ENCODE measurements at regions not wholly inside any gene's neighbourhood (a gene's known extent, or its start where the extent isn't known, plus 50 kb on each side); places are given as distances from the start of the nearest gene placed in this dataset.

DNA sequence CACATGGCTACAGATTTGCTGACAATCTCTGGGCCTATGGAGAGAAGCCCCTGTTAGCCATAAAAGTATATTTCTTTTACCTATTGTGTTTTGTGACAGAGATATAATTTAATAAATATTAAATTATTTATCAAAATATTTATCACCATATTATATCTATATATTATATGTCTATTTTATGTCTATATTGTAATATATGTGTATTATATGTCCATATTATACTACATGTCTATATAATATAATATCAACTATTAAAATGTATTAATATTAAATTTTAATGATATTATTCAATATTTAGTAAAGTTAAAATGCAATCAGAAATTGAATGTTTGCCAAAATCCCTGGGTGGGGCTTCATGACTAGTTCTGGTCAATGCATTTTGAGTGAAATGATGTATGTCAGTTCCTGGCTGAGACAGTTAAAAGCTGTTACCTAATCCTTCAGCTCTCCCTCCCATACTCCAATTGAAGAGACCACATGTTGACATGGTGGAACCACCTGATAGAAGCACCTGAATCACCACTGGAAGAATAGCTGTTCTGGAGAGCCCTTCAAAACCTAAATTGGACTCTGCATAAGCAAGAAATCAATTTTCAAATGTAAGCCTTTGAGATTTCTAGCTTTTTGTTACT lies 357.3 kb upstream of the DDHD1 start:
- DNase-seq: no peak

DNA sequence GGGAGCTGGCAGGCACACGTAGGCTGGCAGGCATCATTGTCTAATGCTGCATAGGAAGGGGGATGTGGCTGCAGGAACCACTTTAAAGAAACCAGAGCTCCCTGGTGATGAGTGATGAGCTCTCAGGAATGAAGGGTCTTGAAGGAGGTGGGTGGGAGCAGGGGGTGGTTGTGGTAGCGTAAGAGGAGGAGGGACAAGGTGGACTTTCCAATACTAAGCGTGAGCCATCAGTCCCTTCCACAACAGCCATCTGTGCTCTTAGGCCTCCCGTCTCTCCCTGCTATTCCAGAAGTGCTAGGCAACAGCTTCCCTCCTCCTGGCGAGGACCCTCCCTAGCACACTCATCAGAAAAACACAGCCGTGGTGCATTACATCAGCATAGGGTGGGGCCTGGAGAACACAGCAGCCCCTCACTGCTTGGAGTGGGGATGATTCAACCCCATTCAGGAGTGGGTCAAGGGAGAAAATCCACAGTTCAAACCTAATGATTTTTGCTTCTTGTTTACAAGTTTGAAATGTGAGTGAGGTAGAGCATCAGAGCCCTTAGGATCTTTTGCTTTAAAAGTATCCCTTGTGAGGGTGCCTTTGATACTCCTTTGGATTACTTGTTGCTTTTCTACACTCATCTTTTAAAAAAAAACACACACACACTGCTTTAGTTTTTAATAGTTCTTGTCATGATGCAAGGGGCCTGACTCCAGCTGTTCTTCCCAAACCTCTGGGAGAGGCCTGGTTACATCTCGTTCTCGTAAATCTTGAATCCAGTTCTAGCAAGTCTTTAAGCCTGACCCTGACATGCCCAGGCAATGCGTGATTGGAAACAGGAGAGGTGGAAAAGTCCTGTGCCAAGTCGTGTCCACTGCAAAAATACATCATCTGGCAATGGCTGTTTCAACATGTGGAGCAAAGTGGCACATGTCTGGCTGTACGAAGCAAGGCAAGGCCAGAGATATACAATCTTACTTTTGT lies 356.4 kb upstream of the DDHD1 start:
- DNase-seq: no peak

DNA sequence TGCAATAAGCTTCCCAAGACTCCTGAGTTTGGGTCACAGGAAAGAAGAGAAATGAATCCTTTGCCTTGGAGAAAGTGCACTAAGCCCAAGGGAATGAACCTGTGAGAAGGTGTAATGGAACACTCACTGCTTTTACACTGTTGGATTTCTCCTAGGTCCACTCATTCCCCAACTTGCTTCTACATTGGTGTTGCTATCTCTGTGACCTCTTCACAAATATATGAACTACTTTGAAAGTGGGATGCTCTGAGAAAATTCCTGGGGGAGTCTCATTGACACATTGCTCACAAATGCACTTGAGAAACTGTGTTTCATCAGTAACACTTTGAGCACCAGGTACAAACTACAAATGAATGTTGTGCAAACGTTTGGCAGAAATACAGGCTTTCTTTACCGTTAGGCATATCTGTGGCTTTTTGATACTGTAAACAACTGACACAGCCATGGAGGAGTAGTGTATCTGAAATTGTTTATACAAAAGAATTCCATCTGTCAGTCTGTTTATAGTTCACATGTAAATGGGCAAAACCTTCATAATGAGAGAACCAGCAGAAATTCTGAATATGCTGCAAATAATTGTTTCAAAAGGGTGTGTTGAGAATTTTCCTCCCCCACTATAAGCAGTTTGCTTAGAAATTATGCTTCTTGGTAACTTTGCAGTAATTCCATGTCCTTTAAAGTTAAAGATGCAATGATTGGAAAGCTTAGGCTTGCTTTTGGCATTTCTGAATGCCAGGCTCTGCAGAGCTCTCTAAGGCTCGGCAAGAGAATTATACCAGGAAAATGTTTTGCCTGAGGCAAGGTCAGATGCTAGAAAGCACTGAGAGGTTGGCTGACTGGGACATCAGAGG lies 348.5 kb upstream of the DDHD1 start:
- DNase-seq: no peak

DNA sequence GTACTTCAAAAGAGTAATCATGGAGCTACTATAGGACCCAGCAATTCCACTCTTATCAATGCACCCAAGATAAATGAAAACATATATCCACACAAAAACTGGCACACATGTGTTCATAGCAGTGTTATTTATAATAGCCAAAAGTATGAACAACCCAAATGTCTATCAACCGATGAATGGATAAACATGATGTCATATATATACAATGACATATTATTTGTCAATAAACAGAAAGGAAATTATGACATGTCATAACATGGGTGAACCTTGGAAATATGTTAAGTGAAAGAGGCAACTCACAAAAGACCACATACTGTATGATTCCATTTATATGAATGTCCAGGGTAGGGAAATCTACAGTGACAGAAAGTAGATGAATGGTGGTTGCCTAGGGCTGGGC lies 347.1 kb upstream of the DDHD1 start:
- DNase-seq: no peak

DNA sequence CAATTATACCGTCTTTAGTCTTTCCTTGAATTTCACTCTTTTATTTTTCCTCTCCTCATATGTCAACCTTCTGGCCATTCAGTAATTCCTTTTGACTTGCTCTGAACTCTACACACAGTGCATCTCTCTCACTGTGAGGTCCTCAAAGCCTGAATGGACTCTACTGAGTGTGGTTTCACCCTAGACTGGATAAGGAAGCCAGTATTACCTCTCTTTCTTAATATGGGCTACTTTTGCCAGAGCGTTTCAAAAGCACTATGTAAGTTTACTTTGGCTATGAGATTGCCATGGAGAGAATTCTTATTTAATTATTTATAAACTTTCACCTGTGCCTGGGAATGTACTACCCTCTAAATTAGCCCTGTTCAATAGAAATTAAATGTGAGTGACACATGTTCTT lies 343.5 kb upstream of the DDHD1 start:
- no peak for DNase-seq

DNA sequence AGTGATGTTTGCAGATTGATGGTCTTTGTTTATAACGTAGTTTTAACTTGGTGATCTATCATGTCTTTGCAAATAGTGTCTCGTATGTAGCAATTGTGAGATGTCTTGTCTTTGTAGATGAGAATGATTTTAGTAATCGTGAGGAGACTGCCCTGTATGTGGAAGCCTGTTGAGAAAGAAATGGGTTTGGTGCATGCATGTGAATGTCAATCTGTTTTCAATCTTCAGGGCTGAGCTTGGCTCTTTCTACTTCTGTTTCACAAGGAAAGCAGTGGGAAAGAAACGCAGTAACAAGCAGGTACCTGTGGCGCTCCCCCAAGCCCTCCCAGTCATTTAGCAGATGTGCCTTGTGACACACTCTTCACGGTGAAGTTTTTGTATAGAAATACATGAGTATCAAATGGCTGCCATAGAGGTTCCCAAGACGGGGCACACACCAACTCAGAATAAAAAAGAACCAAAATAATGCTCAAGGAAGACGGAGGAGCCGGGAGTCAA lies 342.8 kb upstream of the DDHD1 start:
- no peak for DNase-seq

DNA sequence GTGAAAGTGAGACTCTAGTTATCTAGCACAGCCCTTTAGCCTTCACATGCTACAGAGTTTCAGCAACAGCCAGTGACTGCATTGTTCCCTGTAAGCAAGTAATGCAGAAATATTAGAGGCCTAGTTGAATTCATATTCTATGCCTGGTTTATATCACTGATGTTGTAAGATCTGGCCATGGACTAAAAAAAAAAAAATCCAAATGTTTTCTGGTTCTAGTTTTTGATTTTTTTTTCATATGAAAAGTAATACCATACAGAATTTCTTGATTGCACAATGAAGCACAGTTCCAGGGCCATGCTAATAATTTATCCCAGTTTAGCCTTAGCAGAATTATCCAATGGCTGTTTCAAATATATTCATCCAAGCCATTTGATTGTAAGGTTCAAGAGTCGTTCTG lies 341.5 kb upstream of the DDHD1 start:
- DNase-seq: no peak

DNA sequence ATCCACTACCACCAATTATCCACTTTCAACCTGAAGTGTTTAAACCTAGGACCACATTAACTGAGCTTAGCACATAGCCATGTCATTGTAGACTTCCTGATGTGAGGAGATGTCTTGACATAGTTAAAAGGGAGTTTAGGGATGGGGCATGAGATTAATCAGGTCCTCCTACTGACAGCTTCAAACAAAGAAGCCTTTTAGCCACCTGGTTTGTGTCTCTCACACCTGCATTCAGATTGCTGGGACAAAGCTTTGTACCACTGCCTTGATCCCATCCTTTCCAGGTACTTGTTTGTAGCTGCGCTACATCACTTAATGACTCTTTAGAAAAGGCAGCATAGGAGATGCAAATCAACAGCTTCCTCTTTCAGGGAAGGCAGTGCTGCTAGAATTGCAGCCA lies 340.7 kb upstream of the DDHD1 start:
- DNase-seq: no peak

DNA sequence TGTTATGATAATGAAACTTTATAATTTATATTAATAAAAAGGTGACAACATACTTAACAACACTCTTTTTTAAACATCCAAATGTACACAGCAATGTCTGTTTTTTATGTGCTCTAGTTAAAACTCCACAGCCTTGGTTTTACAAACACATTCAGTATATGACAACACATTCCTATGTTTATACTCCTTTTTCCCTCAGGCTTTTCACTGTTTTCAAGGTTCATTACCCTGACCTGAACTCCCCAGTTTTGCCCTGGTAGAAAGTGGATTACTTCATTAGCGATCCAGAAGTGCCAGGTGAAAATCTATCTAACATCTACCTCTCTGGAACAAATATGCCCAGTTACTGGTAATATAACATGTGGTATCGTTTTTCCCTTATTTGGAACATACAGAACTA lies 340.2 kb upstream of the DDHD1 start:
- DNase-seq: no peak

DNA sequence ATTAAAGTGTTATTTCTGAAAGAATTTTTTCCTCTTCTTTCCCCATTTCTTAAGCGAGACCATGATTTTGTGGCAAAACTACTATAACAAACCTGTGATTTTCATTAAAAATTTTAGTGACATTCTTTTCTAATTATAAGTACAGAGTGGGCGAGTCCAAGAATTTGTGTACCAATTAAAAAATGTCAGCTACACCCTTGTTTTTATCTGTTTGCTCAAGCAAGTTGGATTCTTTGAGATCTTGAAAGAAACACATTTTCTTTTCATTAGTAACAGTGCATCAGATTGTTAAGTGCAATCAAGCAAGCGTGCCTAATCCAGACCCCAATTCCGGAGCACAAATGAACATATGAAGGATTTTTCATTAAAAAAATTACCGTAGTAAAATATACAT lies 338.8 kb upstream of the DDHD1 start:
- no peak for DNase-seq

DNA sequence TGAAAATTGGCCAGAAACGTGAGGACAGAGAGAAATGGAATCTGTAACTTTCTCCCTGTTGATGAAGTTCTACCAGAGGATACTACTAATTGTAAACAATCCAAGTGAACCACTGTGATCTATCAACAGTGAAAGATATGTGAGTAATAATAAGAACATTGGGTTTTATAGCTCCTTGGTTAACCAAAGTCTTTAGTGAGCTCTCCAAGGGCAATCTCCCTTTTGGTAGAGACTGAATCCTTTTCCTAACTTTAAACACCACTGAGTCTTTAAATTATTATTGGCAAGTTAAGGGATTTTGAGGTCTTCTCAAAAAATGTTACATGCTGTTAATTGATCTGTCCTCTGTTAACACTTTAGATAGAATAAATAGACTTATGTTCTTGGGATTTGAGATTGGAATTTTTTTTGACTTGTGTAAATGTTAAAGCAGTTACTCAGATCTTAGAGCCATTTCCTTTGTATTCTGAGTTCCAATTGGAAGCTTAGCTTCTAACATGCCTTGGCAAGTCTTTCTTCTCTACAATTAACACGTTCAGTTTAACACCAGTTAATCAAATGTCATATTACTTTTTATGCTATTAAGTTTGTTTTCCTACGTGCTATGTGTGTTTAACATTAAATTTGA lies 338.2 kb upstream of the DDHD1 start:
- DNase-seq: no peak

DNA sequence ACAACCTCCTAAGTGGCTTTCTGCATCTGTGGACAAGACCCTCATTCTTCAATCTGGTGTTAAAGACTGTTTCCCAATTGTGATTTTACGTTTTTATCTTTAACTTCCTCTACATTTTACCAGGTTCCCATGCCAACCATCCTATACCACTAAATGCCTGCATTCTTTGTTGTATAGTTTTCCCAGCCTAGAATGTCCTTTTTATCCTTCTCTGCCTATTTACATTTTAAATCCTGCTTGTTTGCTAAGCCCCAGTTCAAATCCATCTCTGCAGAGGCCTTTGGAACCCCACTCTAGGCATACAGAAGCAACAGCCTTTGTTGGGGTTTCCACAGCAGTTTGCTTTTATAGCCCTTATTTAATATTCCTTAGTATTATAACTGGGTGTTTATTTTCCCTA lies 325.1 kb upstream of the DDHD1 start:
- no peak for DNase-seq

DNA sequence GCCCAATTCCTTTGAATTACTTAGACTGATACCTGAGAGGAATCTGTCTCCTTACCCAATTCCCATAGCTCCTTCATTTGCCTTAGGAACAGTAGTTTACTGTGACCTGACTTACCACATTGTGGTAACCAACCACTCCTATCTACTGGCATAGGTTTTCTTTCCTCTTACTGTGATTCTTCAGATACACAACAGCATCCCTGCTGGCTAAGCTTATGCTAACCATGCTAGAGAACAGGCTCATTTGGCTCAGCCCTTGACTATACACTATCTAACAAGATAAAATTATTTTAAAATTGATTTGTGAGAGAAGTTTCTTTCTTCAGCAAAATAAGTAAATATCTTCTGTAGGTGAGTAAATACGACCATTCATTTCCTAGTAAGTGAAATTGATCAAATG lies 320.4 kb upstream of the DDHD1 start:
- DNase-seq: no peak

DNA sequence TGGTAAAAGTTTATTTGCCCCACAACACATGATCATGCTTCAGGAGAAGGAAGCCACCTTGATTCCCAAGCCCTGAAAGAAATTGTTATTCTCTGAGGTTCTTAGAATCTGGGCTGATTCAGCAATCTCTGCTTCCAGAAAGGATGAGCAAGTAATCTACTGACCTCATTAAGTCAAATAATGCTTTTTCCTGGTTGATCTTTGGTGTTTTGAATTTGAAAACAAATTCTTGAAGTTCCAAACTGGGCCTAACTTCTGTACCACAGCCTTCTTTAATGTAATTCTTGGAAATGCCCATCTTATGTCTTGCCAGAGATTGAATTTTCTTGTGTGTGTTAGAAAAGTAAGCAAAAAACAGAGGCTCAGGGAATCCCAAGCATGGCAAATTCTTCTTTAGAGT lies 319.2 kb upstream of the DDHD1 start:
- no peak for DNase-seq

DNA sequence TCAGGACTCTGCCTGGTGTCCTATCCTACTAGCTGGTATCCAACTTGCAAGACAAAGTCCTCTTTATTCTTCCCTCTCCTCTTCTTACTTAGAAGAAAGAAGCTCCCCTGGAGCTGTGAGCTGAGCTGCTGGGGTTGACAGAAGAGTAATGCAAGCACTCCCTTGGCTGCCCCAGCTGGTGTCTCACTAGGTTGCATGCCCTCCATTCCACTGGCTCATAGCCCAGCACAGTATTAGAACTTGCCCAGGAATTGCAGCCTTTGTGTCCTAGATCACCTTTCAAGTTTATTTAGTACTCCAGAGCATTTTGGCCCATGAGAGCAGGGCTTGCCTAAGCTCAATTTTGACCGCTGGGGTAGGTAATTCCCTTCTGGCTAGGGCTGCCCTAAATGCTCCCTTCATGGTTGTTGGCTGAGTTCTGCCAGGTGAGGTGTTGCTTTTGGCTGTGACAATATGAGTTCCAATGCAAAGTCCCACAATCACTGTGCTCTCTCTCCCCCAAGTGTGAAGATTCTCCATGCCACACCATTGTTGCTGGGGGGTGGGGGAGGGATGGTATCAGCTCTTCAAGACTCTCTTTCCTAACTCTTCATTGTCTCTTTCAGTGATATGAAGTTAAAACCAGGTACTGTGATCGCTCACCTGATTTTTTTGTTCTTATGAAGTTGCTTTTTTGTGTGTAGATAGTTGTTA lies 317.4 kb upstream of the DDHD1 start:
- no peak for DNase-seq

DNA sequence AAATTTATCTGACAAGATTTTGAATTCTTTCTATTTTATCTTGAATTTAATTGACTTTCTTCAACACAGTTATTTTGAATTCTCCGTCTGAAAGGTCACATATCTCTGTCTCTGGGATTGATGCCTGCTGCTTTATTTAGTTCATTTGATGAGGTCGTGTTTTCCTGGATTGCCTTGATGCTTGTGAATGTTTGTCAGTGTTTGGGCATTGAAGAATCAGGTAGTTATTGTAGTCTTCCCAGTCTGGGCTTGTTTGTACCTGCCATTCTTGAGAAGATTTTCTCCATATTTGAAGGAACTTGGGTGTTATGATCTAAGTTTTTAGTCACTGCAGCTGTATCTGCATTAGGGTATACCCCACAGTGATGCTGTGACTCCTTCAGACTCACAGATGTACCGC lies 315.8 kb upstream of the DDHD1 start:
- no peak for DNase-seq

DNA sequence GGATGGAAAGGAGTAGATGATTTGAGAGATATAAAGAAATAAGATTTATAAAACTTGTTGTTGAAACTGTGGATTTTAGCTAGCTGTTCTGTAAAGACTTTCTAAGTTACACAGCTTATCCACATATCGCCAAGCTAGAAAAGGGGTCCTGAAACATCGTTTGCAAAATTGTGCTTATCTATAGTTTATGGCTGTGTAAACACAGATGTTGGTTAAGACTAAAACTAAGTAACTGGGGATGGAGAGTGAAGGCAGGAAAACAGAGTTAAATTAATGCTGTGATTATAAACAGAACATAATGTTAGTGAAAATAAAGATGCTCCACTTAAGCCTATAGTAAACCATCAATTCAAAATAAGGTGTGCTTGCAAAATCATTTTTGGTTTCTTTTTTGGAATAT lies 311.3 kb upstream of the DDHD1 start:
- DNase-seq: no peak

DNA sequence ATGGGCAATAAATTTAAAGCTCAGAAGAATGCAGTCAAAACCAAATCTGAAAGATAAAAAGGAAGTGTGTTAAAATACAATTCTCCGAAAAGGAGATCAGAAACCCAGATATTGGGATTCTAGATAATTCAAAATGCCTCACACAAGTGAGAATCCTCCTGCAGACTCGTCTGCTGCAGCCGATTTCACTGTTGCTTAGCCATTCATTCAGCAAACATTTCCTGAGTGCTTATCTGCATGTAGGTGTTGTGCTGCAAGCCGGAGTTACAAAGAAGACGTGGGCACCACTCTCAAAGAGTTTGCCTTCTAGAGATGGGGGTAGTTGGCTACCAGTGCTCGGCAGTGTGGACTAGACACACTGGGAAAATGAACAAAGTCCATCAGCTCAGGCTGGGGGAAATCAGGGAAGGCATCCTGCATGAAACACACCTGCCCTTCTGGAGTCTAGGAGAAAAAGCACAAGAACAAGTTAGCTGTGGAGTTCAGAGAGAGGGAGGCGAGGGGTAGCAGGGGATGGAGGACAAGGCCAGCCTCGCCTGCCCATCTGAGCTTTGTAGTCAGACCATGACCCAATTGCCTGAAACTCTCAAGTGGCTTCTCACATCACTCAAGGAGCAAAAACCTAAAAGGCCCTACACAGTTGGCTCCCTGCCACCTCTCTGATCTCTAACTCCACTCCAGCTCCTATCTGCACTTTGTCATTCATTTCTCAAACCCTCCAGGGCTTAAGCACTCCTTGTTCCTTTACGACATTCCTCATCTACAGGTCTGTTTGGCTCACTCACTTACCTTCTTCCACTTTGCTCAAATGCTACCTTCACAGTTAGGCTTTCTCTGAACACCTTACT lies 310.0 kb upstream of the DDHD1 start:
- no peak for DNase-seq

DNA sequence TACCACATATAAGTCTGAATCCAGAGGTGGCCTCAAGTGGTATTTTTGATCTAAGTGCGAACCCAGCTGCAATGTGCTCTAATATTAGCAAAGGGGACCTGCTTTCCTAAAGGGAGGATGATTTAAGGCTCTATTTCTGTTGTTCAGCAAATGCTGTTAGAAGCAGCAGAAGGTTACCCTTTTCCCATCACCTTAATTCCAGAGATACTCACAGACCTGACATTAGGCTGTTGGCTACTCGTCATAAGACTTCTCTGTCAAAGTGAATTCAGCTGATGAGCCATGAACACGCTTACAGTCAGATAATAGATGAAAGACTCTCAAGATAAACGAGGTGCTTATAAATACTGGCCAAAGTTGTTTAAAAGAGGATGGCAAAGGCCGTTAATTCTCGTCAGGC lies 308.7 kb upstream of the DDHD1 start:
- DNase-seq: no peak

DNA sequence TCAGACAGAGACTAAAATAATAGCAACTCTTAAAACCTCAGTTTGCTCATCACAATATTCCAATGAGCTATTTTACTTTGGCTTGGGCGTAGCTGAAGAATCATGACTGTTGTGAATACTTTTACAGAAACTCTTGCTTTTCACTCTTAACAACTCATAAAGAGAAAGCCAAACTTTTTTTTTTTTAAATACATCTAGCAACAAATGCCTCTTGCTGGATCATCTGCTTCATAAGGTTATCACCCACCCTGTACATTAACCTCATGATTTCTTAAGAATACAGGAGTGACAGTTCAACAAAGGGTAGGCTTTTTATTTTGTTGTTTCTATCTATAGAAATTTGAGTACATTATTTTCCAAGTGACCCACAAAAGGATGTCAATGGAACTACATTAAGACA lies 307.4 kb upstream of the DDHD1 start:
- DNase-seq: no peak

DNA sequence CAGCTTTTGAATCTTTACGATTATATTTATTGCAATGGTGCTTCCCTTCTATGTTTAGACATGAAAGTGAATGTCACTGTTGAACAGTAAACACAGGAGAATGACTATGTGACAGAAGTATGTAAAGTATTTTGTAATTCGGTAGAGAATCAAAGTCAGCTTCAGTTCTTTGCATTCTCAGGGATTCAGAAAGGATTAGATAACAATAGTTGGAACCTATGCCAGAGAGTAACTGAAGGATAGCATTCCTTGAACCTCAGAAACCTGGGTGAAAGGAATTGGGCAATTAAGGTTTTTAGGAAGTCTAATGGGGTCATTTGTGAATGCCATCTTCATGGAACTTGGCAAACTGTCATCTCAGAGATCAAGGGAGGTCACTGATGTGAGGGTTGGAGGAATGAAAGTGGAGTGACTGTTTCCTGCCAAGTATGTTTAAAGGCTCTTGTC lies 305.3 kb upstream of the DDHD1 start:
- DNase-seq: no peak
